HG02840 (cell line): ENCODE measurements at regions not wholly inside any gene's neighbourhood (a gene's known extent, or its start where the extent isn't known, plus 50 kb on each side); places are given as distances from the start of the nearest gene placed in this dataset.
"Not testable (repeated sequence)": the region's sequence is repeated elsewhere in the genome, so short reads cannot be mapped to it uniquely, and the experiment has no call there.

Experiments used
- ATAC-seq: cut with Tn5 transposase; IDR thresholded peaks from one replicate; pipeline ENCODE4 v1.9.1; 2021; ENCODE audit warnings: mild to moderate bottlenecking, moderate library complexity, moderate number of reproducible peaks; ENCODE audit not compliant: unreplicated experiment, low FRiP score

DNA sequence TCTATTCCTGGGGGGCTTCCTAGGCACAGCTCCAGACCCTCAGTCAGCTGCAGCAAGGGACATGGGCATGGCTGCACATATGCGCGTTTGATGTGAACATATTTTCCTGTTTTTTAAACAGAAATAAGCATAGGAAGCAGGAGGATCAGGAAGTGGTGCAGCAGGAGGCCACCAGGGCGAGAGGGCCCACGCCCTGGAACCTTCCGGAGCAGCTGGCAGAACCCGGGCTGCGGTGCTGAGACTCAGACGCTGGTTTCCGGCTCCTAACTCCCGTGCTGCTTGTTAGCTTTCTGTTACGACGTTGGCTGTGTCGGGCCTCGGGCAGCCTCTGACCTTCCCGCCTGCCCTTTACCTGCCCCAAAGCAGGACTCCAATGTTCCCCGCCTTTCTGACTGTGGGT, 5399.5 kb upstream of the TPTE start:
- not testable (repeated sequence) for ATAC-seq

DNA sequence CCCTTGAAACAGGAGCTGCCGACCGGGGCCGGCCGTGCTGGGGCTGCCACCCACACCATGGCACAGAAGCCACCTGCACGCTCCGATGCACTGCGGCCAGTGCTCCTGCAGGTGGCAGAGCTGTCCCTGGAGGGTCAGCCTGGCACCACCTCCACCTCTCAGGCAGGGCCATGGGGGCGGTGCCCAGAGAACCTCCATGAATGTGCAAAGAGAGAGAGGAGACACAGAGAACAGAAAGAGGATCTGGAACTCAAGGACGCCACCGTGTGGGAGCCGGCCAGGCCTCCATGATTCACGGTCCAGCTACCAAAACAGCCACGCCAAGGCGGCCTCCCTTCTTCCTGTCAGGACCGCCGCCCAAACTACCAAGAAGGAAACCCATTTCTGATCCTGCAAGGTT, 5397.7 kb upstream of the TPTE start:
- ATAC-seq, result not testable (repeated sequence)

DNA sequence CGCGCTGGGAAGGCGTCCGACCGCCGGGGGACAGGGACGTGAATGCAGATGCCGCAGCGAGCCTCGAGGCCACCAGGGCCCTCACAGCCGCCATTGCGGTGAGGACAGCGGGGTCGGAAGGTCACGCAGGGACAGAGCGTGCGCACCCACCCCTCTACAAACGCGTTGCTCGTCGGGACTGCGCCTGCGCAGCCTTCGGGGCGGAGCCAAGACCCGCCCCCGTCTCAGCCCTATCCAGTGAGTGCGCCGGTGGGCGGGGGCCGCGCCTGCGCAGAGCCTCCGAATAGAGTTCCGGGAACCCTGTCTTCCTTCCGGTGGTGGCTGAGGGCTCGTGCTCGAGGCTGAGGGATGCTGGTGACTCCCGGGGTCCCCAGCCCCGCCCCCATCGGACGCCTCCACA, 5393.1 kb upstream of the TPTE start:
- peak; percentile 79 for ATAC-seq

DNA sequence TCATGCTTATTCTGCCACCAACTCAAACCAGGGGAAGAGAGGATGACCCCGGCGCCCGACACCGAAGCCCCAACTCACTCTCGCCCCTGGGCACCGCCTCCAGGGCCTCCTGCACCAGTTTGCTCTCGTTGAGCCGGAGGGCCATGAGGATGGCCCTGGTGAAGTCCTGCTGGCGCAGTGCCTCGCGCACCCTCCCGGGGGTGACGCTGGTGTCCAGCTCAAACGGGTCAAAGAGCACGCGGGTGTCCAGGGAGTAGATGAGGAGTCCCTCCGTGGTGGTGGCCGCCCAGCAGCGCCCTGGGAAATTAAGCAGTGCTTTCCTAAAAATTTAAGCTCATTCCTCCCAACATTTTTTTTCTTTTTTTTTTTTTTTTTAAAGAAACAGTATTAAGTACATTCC, 5387.6 kb upstream of the TPTE start:
- ATAC-seq, result not testable (repeated sequence)

DNA sequence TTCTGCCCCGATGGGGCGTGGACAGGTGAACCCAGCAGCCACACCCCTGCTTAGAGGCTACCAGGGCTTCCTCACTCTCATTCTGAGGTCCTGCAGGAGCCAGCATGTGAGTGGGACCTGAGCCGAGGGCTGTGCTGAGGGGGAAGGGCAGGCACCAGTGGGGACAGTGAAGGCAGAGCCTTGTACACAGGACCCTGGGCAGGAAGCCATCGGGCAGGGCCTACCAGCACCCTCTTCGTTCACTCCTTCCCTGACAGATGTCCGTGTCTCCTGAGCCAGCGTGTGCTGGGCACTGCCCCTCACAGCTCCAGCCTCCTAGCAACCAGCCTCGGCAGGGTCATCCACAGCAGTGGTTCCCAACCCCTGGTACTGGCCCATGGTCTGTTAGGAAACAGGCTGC, 5385.0 kb upstream of the TPTE start:
- not testable (repeated sequence) for ATAC-seq

DNA sequence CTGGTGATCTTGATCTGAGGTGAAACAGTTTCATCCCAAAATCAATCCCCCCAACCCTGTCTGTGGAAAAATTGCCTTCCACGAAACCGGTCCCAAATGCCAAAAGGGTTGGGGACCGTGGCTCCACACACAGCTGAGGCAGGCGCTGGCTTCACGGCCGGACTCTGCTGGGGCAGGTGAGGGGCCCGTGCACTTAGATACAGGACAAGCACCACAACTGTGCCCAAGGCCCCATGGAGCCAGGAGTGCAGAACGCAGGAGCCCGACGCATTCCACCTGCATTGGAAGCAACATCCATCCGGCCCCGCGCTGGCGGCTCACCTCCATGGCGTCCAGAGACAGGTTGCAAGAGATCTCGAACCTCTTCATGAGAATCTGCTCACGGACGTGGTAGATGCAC, 5384.4 kb upstream of the TPTE start:
- ATAC-seq, result not testable (repeated sequence)

DNA sequence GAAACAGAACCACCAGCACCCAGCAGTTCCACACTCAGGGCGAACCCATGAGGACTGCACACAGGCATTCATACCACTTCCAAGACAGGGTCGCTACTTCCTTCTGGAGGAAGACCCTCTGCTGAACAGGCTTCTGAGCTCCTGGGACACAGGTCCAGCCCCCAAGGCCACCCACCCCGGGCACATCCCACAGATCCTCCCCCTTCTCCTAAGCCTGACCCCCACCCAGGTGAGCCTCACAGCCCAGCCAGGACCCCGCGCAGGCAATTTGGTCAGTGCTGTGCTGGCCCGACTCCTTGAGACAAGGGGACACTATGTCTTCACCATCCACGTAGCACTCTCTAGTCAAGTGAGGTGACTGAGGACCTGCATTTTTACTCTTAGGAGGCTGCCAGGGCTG, 5382.7 kb upstream of the TPTE start:
- ATAC-seq, result not testable (repeated sequence)

DNA sequence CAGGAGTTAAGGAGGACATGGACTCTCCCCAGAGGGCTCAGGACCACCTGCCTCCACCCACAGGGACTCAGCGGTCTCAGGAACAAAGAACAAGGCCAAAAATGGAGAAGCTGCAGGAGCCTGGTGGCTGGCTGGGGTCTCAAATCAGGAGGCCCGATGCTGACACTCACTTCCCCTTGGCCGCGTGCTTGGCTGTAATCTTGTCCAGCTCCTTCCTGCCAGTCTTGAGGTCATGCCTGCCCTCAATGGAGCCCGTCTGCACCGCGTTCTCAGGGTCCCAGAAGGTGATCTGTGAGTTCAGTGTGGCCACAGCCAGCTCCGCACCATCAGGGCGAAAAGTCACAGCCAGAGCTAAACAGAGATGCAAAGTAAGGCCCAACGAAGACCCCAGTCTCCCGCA, 5381.9 kb upstream of the TPTE start:
- not testable (repeated sequence) for ATAC-seq

DNA sequence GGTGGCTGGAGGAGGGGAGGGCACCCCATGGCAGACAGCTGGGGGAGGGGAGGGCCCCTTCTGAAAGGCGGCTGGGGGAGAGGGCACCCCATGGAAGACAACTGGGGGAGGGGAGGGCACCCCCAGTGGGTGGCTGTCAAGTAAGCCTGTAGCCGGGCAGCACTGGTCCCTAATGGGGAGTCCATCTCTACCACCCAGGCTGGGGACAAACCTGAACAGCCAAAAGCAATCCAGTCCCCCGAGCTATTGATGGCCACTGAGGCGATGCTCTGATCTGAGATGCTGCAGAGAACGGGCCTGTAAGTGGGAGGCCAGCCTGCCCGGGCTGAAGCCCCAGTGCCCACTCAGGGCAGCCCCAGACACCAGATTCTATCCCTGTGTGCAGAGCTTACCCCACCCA, 5378.4 kb upstream of the TPTE start:
- ATAC-seq, result not testable (repeated sequence)

DNA sequence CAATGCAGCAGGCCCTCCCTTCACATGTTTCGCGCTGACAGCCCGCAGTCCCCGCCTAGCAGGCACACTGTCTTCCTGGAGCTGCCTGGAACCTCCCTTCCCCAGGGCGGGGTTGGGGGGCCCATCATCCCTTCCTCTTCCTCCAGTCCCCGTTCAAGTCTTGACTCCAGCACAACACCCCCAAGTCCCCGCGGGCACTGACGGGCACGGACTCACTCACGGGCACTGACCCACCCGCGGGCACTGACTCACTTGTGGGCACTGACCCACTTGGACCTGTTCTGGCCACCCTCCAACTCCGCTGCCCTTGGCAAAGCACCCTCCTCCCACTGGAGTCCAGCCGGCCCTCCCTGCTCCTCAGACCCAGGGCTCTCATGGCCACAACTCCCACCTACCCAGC, 5376.7 kb upstream of the TPTE start:
- ATAC-seq, result not testable (repeated sequence)

DNA sequence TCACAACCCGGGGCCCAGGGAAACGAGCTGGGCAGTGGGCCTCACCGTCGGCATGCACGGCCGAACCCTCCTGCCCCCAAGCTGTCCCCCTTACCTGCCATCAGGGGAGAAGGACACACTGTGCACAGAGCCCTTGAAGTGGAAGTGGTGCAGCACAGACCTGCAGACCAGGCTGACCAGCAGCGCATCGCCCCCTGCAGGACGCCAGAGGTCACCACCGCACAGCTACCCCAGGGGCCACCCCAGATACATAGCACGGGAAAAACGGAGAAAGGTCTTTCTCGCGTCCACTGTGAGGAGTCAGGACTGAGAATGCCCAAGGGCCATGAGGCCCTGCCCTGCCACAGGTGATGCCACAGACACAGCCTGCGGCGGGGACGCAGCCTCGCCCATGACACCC, 5373.7 kb upstream of the TPTE start:
- ATAC-seq, result not testable (repeated sequence)

DNA sequence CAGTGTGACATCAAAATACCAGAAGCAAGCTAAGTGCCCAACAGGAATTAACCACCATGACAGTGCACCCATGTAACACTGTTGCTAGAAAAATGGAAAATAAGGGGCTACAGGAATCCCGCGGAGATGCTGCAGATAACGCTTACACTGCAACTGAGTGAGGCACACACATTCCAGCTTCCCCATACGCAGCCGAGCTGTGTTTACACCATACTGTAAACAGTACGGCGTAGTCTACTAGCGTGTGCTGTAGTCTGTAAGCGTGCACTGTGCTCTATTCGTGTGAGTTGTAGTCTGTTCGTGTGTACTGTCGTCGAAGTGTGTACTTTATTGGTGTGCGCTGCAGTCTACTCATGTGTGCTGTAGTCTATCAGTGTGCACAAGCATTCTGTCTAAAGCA, 5372.2 kb upstream of the TPTE start:
- not testable (repeated sequence) for ATAC-seq

DNA sequence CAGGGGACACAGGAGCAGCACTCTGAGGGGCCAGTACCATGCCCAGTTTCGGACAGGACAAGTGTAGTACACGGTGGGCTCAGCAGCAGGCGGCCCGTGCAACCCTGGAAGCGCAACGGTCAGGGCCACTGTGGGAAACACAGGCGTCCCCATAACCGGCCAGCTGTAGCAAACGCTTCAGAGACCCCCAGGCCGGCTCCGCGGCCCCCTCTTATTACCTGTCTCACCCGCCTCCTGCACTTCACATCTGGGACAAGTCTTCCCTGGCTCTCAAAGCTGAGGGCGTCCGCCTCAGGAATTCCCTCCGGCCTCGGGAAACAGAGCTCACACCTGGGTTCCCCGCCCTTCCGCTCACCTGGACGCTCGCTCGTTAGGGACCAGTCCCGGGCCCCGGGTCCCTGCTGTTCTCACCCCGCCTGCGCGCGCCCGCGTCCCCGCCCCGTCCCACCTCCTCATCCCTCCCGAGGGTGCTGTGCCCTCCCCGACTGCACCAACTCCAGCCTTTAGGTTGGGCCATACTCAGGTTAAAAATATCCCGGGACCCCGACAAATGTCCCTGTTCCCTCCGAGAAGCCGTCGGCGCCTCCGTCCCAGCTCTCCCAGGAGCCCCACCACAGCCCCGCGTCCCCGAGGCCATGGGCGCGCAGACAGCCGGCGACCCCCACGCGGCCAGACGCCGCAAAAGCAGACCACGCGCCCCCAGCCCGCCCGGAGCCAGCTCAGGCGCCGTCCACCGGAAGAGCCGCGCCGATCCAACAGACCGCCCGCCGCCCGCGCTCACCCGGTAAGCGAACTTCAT, 5367.3 kb upstream of the TPTE start:
- ATAC-seq, result peak; percentile 16

DNA sequence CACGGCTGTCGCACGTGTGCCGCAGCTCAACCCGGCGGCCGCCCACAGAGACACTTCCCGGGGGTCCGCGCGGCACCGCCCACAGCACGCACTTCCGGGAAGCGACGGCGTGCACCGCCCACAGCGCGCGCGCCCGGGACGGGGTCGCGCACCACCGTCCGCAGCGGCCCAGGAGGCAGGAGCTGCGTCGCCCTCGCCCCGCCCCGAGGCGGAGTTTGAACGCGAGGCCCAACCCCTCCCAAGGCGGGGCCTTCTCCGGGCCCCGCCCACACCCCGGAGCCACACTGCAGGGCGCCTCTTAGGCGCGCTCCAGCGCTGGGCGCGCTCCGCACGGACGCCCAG, 5366.8 kb upstream of the TPTE start:
- peak; percentile 91 for ATAC-seq

DNA sequence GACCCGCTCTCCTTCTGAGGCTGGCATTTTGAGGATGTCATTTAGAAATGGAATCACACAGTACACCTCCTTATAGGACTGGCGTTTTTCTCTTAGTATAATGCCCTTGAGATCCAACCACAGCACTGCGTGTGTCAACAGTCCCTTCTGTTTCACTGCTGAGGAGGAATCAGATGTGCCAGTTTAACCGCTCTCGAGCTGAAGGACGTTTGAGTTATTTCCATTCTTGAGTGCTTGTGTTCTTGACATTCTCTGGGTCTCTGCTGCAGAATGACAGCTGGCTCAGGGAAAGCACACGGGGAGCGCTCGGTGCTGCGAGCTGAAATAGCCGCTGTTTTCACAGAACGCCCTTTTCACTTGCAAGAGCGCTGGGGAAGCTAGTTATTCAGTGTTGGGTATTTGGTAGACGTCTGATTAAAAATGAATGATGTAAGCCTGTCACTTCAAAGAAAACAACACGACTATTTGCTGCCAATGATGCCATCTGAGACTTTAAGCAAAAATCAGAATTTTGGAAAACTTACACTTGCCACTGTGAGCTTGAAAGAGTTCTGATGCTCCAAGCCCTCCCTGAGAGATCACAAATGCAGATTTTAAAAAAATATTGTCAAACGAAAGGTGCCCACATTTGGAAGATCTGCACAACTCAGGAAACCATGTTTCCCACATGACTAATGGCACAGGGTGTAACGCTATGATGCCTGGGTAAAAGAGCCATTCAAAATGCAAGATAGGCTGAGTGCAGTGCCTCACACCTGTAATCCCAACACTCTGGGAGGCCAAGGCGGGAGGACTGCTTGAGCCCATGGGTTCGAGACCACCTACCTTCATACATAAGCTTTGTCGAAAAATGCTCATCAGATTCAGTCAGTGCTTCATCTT, 5358.4 kb upstream of the TPTE start:
- not testable (repeated sequence) for ATAC-seq

DNA sequence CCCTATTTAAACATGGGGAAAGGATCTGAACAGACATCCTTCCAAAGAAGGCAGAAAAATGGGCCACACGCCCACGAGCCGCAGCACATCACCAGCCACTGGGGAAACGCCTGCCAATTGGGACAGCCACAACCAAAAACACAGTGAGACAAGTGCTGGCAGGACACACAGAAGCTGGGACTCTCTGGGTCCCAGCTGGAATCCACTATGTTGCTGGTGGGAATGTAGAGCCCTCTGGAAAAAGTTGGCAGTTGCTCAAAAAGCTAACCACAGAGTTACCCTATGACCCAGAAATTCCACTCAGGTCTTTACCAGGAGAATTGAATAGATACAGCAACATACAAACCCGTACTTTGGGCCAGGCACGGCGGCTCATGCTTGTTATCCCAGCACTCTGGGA, 5355.6 kb upstream of the TPTE start:
- not testable (repeated sequence) for ATAC-seq
